ENCODE measurements at regions not wholly inside any gene's neighbourhood (a gene's known extent, or its start where the extent isn't known, plus 50 kb on each side); places are given as distances from the start of the nearest gene placed in this dataset.

DNA sequence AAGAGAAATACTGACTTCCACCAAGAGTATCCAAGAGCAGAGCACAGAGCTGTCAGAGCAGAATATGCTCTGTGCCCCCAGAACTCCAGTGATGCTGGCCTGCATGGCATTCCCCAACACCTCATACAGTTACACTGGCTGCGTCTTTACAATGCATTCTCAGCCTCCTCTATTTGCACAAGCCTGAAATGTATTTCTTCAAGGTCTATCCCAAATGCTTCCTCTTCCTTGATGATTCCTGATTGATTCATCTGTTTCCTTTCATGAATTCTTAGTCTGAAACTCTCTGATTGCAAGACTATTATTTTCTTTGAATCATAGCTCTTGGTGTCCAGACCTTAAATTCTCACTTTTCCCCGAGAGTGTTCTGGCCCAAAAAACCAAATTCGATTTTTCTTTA lies 664.7 kb downstream of the MECOM start:
- H3K9me3 ChIP-seq (ENCODE audit: low read length), result no peaks in the 10 kb centered on the region
- no peaks in the 10 kb centered on the region for H4K20me1 ChIP-seq (ENCODE audit: insufficient read depth)
- no peaks in the 10 kb centered on the region for H3K36me3 ChIP-seq (ENCODE audit: insufficient read depth, low read length)
- H3F3A ChIP-seq (ENCODE audit: insufficient read depth, low read length, poor library complexity, severe bottlenecking), result no peaks in the 10 kb centered on the region
- no peaks in the 10 kb centered on the region for H3K9me2 ChIP-seq (ENCODE audit: insufficient read depth, low read length)
- no peak overlapping the region for H2AFZ ChIP-seq (ENCODE audit: low read depth, low read length)
- no peaks in the 10 kb centered on the region for H3K27me3 ChIP-seq (ENCODE audit: insufficient read depth, low read depth, low read length)
- no peak overlapping the region for H3K4me2 ChIP-seq (ENCODE audit: low read length)
- no peaks in the 10 kb centered on the region for H3K79me2 ChIP-seq (replicated peaks; ENCODE audit: insufficient read depth, low read length)
- no peak overlapping the region for H3K9ac ChIP-seq (ENCODE audit: low read length)
- H3K27ac ChIP-seq (ENCODE audit: low read length), result no peak overlapping the region
- no peak overlapping the region for H3K4me3 ChIP-seq (ENCODE audit: low read length)
- TF ChIP-seq SMC3 (conservative IDR thresholded peaks at IDR 0.05; ENCODE audit: poor library complexity) (no peak), EZH2 (IDR thresholded peaks at IDR 0.05; ENCODE audit: borderline replicate concordance, insufficient read depth, low read length, poor library complexity, severe bottlenecking) (no peak), POLR2AphosphoS5 (IDR thresholded peaks at IDR 0.05) (no peak), EP300 (conservative IDR thresholded peaks at IDR 0.05; ENCODE audit: poor library complexity, severe bottlenecking) (no peak), MXI1 (conservative IDR thresholded peaks at IDR 0.05; ENCODE audit: poor library complexity, severe bottlenecking) (no peak), RAD21 (conservative IDR thresholded peaks at IDR 0.05) (no peak)
- TF ChIP-seq, protein P1, sequence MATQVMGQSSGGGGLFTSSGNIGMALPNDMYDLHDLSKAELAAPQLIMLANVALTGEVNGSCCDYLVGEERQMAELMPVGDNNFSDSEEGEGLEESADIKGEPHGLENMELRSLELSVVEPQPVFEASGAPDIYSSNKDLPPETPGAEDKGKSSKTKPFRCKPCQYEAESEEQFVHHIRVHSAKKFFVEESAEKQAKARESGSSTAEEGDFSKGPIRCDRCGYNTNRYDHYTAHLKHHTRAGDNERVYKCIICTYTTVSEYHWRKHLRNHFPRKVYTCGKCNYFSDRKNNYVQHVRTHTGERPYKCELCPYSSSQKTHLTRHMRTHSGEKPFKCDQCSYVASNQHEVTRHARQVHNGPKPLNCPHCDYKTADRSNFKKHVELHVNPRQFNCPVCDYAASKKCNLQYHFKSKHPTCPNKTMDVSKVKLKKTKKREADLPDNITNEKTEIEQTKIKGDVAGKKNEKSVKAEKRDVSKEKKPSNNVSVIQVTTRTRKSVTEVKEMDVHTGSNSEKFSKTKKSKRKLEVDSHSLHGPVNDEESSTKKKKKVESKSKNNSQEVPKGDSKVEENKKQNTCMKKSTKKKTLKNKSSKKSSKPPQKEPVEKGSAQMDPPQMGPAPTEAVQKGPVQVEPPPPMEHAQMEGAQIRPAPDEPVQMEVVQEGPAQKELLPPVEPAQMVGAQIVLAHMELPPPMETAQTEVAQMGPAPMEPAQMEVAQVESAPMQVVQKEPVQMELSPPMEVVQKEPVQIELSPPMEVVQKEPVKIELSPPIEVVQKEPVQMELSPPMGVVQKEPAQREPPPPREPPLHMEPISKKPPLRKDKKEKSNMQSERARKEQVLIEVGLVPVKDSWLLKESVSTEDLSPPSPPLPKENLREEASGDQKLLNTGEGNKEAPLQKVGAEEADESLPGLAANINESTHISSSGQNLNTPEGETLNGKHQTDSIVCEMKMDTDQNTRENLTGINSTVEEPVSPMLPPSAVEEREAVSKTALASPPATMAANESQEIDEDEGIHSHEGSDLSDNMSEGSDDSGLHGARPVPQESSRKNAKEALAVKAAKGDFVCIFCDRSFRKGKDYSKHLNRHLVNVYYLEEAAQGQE (IDR thresholded peaks at IDR 0.05; ENCODE audit: borderline replicate concordance), result no peak
- TF ChIP-seq, protein P2, sequence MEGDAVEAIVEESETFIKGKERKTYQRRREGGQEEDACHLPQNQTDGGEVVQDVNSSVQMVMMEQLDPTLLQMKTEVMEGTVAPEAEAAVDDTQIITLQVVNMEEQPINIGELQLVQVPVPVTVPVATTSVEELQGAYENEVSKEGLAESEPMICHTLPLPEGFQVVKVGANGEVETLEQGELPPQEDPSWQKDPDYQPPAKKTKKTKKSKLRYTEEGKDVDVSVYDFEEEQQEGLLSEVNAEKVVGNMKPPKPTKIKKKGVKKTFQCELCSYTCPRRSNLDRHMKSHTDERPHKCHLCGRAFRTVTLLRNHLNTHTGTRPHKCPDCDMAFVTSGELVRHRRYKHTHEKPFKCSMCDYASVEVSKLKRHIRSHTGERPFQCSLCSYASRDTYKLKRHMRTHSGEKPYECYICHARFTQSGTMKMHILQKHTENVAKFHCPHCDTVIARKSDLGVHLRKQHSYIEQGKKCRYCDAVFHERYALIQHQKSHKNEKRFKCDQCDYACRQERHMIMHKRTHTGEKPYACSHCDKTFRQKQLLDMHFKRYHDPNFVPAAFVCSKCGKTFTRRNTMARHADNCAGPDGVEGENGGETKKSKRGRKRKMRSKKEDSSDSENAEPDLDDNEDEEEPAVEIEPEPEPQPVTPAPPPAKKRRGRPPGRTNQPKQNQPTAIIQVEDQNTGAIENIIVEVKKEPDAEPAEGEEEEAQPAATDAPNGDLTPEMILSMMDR (IDR thresholded peaks at IDR 0.05; ENCODE audit: poor library complexity, severe bottlenecking), result no peak

DNA sequence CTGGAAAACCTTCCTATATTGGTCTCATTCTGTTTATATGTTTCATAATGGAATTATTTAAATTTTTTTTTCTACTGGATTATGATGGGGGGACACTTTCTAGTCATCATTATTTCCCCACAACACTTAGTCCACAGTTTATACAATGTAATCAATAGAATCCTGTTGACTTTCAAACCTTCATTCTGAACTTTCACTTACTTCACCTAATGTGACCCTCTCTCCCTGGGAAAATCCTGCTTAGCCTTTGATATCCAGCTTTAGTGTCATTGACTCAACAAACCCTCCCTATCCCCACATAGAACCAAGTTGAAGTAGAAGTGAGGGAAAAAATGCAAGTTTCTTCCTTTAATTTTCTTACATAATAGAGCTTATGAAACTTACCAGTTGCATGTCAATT lies 666.0 kb downstream of the MECOM start:
- H2AFZ ChIP-seq (ENCODE audit: low read depth, low read length), result no peak overlapping the region
- TF ChIP-seq RAD21 (conservative IDR thresholded peaks at IDR 0.05) (no peak), POLR2AphosphoS5 (IDR thresholded peaks at IDR 0.05) (no peak), SMC3 (conservative IDR thresholded peaks at IDR 0.05; ENCODE audit: poor library complexity) (no peak), TAF1 (IDR thresholded peaks at IDR 0.05; ENCODE audit: low read depth) (no peak), EP300 (conservative IDR thresholded peaks at IDR 0.05; ENCODE audit: poor library complexity, severe bottlenecking) (no peak), EZH2 (IDR thresholded peaks at IDR 0.05; ENCODE audit: borderline replicate concordance, insufficient read depth, low read length, poor library complexity, severe bottlenecking) (no peak), MXI1 (conservative IDR thresholded peaks at IDR 0.05; ENCODE audit: poor library complexity, severe bottlenecking) (no peak)
- TF ChIP-seq, protein P2 (IDR thresholded peaks at IDR 0.05; ENCODE audit: poor library complexity, severe bottlenecking), result no peak
- TF ChIP-seq, protein P1 (IDR thresholded peaks at IDR 0.05; ENCODE audit: borderline replicate concordance), result no peak
- no peak overlapping the region for H3K4me3 ChIP-seq (ENCODE audit: low read length)

More for the DNA sequence above, 666.0 kb downstream of the MECOM start:
- no peaks in the 10 kb centered on the region for H3K27me3 ChIP-seq (ENCODE audit: insufficient read depth, low read depth, low read length)
- H3K36me3 ChIP-seq (ENCODE audit: insufficient read depth, low read length), result no peaks in the 10 kb centered on the region
- no peaks in the 10 kb centered on the region for H3K9me2 ChIP-seq (ENCODE audit: insufficient read depth, low read length)
- H3K9me3 ChIP-seq (ENCODE audit: low read length), result no peaks in the 10 kb centered on the region
- no peaks in the 10 kb centered on the region for H3K79me2 ChIP-seq (replicated peaks; ENCODE audit: insufficient read depth, low read length)
- no peak overlapping the region for H3K9ac ChIP-seq (ENCODE audit: low read length)
- no peaks in the 10 kb centered on the region for H4K20me1 ChIP-seq (ENCODE audit: insufficient read depth)
- no peak overlapping the region for H3K4me2 ChIP-seq (ENCODE audit: low read length)
- no peaks in the 10 kb centered on the region for H3F3A ChIP-seq (ENCODE audit: insufficient read depth, low read length, poor library complexity, severe bottlenecking)
- no peak overlapping the region for H3K27ac ChIP-seq (ENCODE audit: low read length)
